ENCODE measurements at regions not wholly inside any gene's neighbourhood (a gene's known extent, or its start where the extent isn't known, plus 50 kb on each side); places are given as distances from the start of the nearest gene placed in this dataset.

- no peak for DNase-seq (ENCODE audit: low spot score)
Observed at GRCh38 chr22:48578138-48579042, 1249.3 kb downstream of the BRD1 start.

DNA sequence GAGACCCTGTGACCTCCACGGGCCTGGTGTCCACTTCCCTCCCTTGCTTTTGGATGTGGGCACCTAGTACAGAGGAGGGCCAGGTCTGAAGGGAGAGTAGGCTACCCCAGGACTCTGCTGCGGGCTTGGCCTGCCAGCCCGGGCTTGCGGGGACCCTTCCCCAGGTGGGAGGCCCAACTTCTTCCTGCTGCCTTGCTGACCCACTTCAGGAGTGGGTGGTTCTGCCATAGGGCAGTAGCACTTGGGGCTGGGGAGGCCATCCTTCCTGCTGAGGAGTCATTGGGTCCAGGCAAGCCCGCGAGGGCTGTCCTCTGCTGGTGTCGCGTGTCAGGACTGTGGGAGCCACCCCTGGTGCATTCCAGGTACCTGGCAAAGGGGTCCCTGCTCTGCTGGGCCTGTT, 1250.0 kb downstream of the BRD1 start:
- DNase-seq (ENCODE audit: low spot score): no peak

DNA sequence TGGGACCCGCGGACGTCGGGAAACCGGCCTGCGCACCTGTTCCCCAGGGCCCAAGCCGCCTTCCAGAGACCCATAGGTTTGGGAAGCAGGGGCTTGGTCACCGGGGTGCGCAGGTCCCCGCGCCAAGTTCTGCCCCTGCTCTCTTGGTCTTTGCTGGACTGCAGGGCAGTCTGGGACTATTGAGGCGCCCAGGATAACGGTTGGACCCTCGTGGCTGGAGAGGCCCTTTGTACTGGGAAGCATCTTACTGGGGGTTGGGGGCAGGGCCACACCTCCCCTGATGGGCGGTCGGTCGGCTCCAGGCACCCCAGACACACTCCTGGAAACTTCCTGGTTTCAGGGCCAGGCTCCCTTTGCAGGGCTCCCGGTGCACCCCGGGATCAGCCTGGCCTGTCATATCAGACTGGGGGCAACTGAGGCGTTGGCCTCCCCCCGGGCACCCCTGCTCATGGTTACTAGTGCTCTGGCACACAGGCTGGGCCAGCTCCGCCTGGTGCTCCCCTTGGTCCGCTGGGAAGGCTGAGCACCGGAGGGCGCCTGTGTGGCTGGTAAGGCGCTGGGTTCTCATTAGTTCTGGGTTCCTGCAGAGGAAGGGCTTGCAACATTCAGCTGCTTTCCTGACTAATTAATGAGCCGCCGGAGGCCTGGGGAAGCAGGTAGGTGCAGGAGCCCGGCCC, 1250.5 kb downstream of the BRD1 start:
- no peak for DNase-seq (ENCODE audit: low spot score)

GRCh38 chr22:48576333-48577013, 1251.2 kb downstream of the BRD1 start:
- peak; percentile 1 for DNase-seq (ENCODE audit: low spot score)

DNA sequence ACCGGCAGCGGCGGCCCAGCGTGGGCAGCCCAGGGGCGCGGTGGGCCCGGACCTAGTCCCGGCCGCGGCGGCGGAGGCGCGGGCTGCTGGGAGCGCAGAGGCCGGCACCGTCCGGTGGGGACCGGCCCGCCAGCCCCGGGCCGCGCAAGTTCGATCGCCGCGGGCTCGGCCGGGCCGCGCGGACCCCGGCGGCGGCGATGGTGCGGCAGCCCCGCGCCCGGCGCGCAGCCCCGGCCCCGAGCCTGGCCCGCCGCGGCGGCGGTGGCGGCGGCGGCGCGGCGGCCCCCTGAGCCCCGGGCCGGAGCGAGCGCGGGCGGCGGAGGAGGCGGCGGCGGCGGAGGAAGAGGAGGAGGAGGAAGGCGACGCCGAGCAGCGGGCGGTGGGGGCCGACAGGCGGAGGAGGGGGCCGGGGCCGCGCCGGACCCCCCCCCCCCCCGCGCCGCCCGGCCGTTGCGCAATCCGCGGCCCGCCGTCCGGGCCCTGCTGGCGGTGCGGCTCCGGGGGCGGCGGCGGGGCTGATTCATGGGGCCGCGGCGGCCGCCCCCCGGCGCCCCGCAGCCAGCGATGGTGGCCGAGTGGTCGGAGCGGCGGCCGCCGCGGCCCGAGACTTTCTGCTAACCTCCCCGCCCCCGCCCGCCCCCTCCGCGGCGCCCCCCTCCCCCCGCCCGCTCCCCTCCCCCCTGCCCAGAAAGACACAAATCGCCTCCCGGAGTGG, 1251.9 kb downstream of the BRD1 start:
- no peak for DNase-seq (ENCODE audit: low spot score)

DNA sequence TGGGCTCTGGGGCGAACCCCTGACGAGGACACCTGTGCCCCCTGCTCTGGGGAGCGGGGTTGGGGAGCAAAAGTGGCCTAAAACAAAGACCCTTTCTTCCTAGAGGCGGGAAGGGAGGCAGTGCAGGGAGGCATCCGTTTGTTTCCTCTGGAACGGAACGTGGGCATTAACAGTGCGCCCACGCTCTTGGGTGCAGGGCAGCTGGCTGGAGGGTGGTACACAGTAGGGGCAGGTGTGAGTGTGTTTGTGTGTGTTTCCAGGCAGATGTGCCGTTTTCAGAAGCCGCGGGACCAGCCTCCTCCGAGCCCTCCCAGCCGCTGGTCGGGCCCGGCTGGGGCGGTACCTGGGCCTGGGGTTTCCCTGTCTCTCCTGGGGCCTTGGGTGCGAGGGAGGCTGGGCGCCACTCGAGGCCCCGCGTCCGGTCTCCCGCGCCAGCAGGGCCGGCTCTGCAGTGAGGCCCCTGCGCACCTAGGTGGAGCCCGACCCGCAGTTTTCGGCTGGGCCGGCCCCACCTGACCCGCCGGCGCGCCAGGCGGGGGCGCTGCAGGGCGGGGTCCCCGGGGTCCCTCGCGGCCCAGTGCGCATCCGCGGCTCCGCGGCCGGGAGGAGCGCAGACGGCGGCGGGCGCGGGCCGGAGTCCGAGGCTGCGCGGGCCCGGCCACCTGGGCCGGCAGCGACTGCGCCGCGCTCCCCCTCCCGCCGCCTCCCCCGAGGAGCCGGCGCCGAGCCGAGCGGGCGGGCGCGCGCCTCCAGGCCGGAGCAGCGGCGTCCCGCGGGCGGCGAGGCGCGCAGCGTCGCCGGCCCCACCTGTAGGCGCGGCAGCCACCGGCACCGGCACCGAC, 1252.7 kb downstream of the BRD1 start:
- peak; percentile 50 for DNase-seq (ENCODE audit: low spot score)

DNA sequence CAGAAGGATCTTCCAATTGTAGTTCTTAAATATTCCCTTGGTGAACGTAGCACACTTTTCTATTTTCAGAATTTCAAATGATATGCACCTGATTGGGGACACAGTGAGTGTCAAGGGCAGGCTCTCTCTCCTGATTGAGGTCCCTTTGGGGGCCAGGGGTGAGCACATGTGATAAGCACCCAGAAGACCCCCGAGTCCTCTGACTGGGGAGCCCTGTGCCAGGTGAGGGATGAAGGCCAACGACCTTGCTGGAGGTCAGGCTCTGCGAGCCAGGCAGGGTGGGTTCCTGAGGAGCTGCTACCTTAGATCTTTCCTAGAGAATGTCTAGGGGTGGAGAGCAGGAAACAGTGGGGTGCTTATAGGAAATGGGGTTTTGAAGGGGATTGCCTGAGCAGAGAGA, 1253.9 kb downstream of the BRD1 start:
- DNase-seq (ENCODE audit: low spot score): no peak

DNA sequence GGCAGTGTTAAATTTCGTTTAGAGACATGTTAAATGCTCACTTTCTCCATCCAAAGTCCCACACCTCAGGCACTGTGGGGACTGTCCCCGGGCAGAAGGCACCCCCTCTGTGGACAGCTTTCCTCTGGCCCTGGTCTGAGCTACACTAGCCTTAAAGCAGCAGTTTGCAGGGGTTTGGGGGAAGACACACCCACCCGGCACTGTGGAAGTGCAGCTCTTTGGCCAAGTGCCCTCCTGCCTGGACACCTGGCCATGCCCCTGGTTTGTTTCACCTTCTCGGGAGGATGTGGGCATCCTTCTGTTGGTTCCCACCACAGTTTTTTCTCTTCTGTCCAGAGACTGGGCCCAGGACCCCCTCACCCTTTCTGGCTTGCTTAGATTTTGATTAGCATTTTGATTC, 1254.7 kb downstream of the BRD1 start:
- DNase-seq (ENCODE audit: low spot score): no peak

- DNase-seq (ENCODE audit: low spot score): no peak
Observed at GRCh38 chr22:48570912-48571311, 1256.8 kb downstream of the BRD1 start.

- DNase-seq (ENCODE audit: low spot score): no peak
Observed at GRCh38 chr22:48569476-48570233, 1258.0 kb downstream of the BRD1 start.

DNA sequence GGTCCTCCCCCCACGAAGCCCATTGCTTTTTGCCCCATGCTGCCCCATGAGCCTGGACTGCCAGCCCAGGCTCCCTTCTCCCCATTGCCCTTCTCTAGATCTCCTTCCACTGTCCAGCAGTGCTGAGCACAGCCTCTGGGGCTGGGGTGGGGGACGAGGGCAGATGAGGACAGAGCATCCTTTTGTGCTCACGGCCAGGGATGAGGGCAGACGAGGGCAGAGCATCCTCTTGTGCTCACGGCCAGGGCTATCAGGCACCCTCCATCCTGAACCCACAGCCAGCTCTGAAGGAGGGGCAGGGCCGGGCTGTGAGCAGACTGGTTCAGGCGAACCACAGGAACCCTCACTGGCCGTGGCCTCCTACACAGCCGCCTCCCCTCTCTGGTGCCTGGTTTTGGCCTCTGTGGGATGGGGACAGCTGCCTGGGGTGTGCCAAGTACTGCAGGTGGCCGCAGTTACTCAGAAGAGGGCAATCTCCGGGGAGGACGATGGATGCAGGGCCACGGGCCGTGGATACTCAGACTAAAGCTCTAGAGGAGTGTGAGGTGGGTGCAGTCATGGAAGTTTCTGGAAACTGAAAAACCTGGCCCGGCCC, 1258.8 kb downstream of the BRD1 start:
- no peak for DNase-seq (ENCODE audit: low spot score)

GRCh38 chr22:48567213-48567975, 1260.3 kb downstream of the BRD1 start:
- no peak for DNase-seq (ENCODE audit: low spot score)

DNA sequence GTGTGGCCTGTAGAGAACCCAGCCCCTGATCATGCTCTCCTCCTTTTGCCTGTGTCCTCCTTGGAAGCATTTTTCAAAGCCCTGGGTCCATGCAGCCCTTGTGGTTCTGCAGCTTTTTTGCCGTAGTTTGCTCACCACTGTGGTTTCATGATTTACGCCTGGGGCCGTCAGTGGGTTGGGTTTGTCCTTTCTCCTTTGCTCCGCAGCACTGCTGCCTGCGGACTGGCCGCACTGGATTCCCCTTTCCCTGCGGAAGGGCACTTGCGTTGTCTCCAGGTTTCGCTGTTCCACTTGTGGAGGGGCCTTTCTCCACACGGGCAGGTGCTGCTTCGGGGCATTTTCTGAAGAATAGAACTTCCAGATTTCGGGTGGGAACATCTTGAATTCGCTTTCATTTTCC, 1260.9 kb downstream of the BRD1 start:
- DNase-seq (ENCODE audit: low spot score): no peak

DNA sequence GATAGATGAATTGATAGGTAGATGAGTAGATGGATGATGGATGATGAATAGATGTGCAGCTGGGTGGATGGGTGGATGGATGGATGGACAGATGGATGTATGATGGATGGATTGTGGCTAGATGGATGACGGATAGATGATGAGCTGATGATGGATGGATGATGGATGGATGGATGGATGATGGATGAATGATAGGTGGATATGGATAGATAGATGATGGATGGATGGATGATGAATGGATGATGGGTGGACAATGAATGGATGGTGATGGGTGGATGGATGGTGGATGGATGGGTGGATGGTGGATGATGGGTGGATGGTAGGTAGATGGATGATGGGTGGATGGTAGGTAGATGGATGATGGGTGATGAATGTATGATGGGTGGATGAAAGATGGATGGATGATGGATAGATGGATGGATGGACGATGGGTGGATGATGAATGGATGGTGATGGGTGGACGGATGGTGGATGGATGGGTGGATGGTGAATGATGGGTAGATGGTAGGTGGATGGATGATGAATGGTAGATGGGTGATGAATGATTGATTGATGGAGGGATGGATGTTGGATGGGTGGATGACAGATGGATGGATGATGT, 1261.7 kb downstream of the BRD1 start:
- no peak for DNase-seq (ENCODE audit: low spot score)

DNA sequence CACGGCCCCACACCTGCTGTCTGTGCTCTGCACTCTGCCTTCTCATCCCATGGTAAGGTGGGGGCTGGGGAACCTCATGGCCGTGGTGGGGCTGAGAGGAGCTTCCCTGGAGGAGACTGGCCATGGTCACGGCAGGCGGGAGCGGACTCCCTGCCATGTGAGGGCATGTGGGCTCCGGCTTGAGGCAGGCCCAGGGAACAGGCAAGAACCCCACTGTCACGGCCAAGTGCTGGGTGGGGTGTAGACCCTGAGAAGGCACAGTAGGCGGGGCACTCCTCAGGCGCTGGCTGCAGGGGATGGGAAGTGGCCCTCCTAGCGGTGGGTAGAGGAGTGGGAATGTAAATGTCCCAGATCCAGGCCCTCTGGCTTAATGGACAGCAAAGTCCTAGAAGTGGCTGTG, 1262.7 kb downstream of the BRD1 start:
- DNase-seq (ENCODE audit: low spot score): no peak

DNA sequence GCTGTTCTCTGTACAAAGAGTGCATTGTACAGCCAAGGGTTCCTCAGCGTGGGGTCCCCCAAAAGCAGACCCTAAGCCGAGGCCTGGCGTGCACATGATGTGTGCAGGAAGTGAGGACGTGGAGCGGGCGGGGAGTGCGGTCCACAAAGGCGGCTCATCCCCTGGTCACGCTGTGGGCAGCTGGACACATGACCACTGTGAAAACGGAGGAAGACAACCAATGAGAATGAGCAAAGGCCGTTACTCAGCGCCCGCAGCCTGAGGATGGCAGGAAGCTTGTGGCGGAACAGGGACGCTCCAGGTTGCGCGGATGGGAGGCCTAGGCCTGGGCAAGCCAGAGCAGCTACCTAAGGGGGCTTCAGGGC, 1263.7 kb downstream of the BRD1 start:
- DNase-seq (ENCODE audit: low spot score): no peak

GRCh38 chr22:48563118-48563965, 1264.3 kb downstream of the BRD1 start:
- no peak for DNase-seq (ENCODE audit: low spot score)

DNA sequence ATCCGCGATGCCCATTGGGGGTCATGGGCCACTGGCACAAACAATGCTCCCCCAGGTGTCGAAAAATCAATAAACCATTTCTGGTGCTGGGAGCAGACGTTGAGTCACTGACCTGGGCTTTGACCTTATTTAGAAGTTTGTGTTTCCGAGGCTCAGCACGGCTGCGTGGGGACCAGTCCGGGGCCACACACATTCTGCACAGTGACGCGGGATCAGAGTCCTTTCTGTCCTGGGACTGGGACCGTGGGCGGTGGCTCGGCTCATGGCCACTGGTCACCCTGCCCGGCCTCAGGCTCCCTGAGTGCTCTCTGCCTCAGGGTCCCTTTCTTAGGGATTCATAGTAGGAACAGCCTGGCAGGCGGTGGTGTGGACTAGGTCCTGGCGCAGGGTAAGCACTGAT, 1266.0 kb downstream of the BRD1 start:
- no peak for DNase-seq (ENCODE audit: low spot score)
